Endothelial cell of umbilical vein (primary cell): ENCODE measurements at regions not wholly inside any gene's neighbourhood (a gene's known extent, or its start where the extent isn't known, plus 50 kb on each side); places are given as distances from the start of the nearest gene placed in this dataset.

Experiments used
- EZH2 ChIP-seq: IDR thresholded peaks from 2 replicates; pipeline ENCODE4 v1.6.1; 2012; ENCODE audit warnings: borderline replicate concordance, low read depth, mild to moderate bottlenecking, moderate library complexity, low read length, inconsistent platforms; ENCODE audit not compliant: severe bottlenecking
- GATA2 ChIP-seq: IDR thresholded peaks from 2 replicates; pipeline ENCODE4 v1.7.0; 2011; ENCODE audit warnings: low read depth, mild to moderate bottlenecking, moderate library complexity, mixed read lengths, low read length; ENCODE audit not compliant: insufficient read length, insufficient read depth
- JUN ChIP-seq: IDR thresholded peaks from 2 replicates; pipeline ENCODE4 v1.6.1; 2011; ENCODE audit warnings: borderline replicate concordance, low read depth; ENCODE audit not compliant: insufficient read length, insufficient read depth
- MYC ChIP-seq: IDR thresholded peaks from one replicate; pipeline ENCODE4 v1.6.1; 2011; ENCODE audit warnings: mild to moderate bottlenecking, low read depth, low read length
- POLR2A ChIP-seq: IDR thresholded peaks from 2 replicates; pipeline ENCODE4 v1.6.1; 2012; ENCODE audit warnings: low read depth, mild to moderate bottlenecking, control low read depth, low read length
- POLR2AphosphoS5 ChIP-seq: IDR thresholded peaks from 2 replicates; pipeline ENCODE4 v1.6.1; 2012; ENCODE audit warnings: low read depth, mild to moderate bottlenecking, control low read depth, low read length, moderate library complexity; ENCODE audit not compliant: insufficient read depth
- TF ChIP-seq, protein P1 (sequence below), 2 donors: IDR thresholded peaks; 1 replicate in 1 of 2; 2 replicates in 1 of 2; pipeline ENCODE4 v1.5.1; 2011; ENCODE audit warnings: low read length in 2 of 2, mild to moderate bottlenecking in 2 of 2, moderate library complexity in 2 of 2, control low read depth in 1 of 2, inconsistent platforms in 1 of 2, low read depth in 1 of 2; ENCODE audit not compliant: insufficient read depth in 1 of 2; ENCODE audit errors: extremely low read depth in 1 of 2
- TF ChIP-seq, protein P2 (sequence below): IDR thresholded peaks from 2 replicates; pipeline ENCODE4 v1.6.1; 2011; ENCODE audit not compliant: insufficient read depth, insufficient read length

DNA sequence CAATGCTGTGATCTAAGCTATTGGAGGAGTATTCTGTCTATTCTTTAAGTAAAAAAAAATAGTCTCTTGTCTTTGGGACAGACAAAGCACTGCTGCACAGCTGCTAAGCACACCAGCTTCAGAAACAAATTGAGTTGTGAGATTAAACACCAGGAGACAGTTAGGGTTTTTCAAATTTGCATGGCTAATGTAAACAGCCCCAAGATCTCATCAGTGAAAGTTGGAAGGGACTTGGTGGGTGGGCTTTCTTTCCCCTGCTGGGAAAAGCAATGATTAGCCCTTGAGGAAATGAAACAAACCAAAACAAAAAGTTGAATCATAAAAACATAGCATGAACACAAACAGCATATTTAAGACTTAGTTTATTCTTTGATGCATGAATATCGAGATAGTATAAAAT lies 143.6 kb upstream of the SLITRK1 start:
- TF ChIP-seq, protein P1, sequence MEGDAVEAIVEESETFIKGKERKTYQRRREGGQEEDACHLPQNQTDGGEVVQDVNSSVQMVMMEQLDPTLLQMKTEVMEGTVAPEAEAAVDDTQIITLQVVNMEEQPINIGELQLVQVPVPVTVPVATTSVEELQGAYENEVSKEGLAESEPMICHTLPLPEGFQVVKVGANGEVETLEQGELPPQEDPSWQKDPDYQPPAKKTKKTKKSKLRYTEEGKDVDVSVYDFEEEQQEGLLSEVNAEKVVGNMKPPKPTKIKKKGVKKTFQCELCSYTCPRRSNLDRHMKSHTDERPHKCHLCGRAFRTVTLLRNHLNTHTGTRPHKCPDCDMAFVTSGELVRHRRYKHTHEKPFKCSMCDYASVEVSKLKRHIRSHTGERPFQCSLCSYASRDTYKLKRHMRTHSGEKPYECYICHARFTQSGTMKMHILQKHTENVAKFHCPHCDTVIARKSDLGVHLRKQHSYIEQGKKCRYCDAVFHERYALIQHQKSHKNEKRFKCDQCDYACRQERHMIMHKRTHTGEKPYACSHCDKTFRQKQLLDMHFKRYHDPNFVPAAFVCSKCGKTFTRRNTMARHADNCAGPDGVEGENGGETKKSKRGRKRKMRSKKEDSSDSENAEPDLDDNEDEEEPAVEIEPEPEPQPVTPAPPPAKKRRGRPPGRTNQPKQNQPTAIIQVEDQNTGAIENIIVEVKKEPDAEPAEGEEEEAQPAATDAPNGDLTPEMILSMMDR (IDR thresholded peaks at IDR 0.05; ENCODE audit: extremely low read depth in 1 of 2, insufficient read depth in 1 of 2, low read depth in 1 of 2, low read length in 2 of 2) = no peak
- TF ChIP-seq POLR2A (no peak), EZH2 (no peak), POLR2AphosphoS5 (no peak), JUN (no peak), MYC (no peak), GATA2 (no peak)
- TF ChIP-seq, protein P2, sequence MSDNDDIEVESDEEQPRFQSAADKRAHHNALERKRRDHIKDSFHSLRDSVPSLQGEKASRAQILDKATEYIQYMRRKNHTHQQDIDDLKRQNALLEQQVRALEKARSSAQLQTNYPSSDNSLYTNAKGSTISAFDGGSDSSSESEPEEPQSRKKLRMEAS = no peak
